GM12891 (cell line): ENCODE measurements at regions not wholly inside any gene's neighbourhood (a gene's known extent, or its start where the extent isn't known, plus 50 kb on each side); places are given as distances from the start of the nearest gene placed in this dataset.

Experiments used
- POLR2A ChIP-seq: IDR thresholded peaks from 2 replicates; pipeline ENCODE4 v1.6.1; 2011; ENCODE audit warnings: low read depth, low read length, control low read depth
- POLR2AphosphoS5 ChIP-seq: IDR thresholded peaks from 2 replicates; pipeline ENCODE4 v1.6.1; 2011; ENCODE audit warnings: low read depth, low read length, control low read depth

- TF ChIP-seq POLR2AphosphoS5 = no peak
- TF ChIP-seq POLR2A = no peak
These were observed 49.9 kb upstream of the DYRK2 start for GRCh38 chr12:67598598-67598997.
